ENCODE measurements at regions not wholly inside any gene's neighbourhood (a gene's known extent, or its start where the extent isn't known, plus 50 kb on each side); places are given as distances from the start of the nearest gene placed in this dataset.

GRCh38 chr1:98490099-98490498 is 171.4 kb upstream of the SNX7 start:
- intact Hi-C loops (cut with DNase I), result no loop called here
- DNase-seq, result no peak

DNA sequence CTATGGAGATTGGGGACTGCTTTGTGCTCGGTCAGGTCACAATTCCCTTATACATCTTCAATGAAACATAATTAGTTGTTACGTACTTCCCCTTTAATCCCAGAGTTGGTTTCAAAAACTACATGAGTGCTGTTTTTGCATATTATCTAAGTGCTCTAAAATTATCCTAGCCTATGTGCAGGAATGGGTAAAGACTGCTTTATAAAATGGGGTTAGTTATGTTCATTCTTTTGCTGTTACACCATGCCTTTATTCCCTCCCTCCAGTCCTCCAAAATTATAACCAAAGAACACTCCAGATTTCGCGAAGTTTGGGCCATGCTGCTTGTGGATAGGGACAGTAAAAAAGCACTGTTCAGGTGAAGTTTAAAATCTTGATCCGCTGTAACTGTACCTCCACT is 173.9 kb upstream of the SNX7 start:
- DNase-seq, result no peak
- intact Hi-C loops (cut with DNase I), result no loop called here

- intact Hi-C loops (cut with DNase I), result no loop called here
- no peak for DNase-seq
Observed at GRCh38 chr1:98482611-98483010, 178.9 kb upstream of the SNX7 start.

GRCh38 chr1:98480271-98480670 is 181.2 kb upstream of the SNX7 start:
- intact Hi-C loops (cut with DNase I), result no loop called here
- DNase-seq, result no peak

DNA sequence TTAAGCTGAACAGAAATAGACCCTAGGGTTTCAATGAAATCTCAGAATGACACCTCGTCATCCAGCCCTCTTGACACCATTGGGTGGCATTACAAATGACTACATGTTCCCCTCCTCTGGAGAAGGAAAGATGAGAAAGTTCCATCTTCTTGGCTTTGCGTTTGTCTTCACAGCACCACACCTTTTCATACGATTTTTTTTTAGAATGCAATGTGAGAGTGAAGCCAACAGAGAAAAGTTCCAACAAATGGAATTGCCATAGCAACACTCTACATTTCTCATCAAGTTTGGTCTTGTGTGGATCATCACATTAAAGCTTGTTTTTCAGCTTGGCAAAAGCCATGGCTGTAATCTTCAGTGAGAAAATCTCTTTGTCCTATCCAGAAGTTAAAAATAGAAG is 183.4 kb upstream of the SNX7 start:
- DNase-seq, result no peak
- intact Hi-C loops (cut with DNase I), result no loop called here

DNA sequence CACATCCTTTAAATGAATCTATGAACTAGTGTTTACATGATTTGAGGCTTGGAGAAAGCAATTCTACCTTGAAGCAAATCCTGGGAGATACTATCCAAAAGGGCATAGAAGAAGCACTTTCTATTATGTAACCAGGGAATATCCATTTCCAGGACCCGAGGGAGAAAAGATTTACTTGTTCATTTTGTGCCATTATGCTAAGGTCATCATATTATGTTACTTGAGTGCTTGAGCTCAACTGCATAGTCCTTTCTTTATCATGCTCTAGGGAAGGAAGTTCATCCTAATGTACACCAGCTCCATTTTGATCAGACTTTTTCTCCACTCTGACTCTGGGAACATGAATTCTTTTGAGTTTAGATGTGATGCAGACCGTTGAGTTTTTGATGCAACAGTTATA is 188.6 kb upstream of the SNX7 start:
- intact Hi-C loops (cut with DNase I), result no loop called here
- DNase-seq, result no peak

DNA sequence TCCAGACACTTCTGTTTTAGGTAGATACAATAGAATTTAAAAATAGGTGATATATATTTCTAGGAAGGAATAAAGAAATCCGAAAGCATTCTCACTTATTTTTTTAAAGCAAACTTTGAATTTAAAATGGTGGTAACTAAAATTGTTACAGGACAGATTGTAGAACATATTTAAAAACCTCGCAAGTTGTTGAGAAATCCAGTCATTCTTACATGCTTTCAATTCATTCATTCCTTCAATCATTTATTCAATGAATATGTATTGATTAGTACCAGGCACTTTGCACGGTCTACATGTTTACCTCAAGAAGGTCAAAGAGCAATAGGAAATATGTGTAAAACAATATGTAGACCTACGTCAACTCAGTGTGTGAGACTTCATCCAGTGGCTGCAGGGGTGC is 189.9 kb upstream of the SNX7 start:
- no peak for DNase-seq
- intact Hi-C loops (cut with DNase I), result no loop called here

GRCh38 chr1:98468111-98468717 is 193.3 kb upstream of the SNX7 start:
- intact Hi-C loops (cut with DNase I), result no loop called here
- peak in 3 of 42 donors; percentile 6 to 47 (median 7) for DNase-seq

DNA sequence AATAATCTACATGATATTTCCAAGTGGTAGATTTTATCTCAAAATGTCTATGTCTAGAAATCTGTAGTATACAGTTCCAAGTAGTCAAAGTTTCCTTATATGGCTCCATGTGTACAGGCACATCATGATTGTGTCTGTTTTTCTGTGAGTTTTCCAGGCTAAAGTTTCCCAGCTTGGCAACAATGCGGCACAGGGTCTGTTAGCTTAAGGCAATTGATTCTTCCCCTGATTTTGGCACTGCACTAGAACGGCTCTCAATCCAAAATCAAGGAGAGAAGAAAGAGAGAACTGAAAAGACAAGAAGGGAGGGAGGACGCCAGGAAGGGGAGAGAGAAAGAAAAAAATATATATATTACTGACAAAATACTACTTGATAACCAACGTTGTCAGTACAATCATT is 193.9 kb upstream of the SNX7 start:
- no peak for DNase-seq

GRCh38 chr1:98467122-98467521 is 194.4 kb upstream of the SNX7 start:
- no peak for DNase-seq
- intact Hi-C loops (cut with DNase I), result no loop called here

More for the DNA sequence above, 193.9 kb upstream of the SNX7 start:
- intact Hi-C loops (cut with DNase I), result no loop called here

- no peak for DNase-seq
- intact Hi-C loops (cut with DNase I), result no loop called here
Observed at GRCh38 chr1:98461873-98462385, 199.6 kb upstream of the SNX7 start.

GRCh38 chr1:98460136-98460535 is 201.4 kb upstream of the SNX7 start:
- intact Hi-C loops (cut with DNase I), result no loop called here
- no peak for DNase-seq

- intact Hi-C loops (cut with DNase I), result no loop called here
- DNase-seq, result no peak
Observed at GRCh38 chr1:98459486-98459870, 202.0 kb upstream of the SNX7 start.

DNA sequence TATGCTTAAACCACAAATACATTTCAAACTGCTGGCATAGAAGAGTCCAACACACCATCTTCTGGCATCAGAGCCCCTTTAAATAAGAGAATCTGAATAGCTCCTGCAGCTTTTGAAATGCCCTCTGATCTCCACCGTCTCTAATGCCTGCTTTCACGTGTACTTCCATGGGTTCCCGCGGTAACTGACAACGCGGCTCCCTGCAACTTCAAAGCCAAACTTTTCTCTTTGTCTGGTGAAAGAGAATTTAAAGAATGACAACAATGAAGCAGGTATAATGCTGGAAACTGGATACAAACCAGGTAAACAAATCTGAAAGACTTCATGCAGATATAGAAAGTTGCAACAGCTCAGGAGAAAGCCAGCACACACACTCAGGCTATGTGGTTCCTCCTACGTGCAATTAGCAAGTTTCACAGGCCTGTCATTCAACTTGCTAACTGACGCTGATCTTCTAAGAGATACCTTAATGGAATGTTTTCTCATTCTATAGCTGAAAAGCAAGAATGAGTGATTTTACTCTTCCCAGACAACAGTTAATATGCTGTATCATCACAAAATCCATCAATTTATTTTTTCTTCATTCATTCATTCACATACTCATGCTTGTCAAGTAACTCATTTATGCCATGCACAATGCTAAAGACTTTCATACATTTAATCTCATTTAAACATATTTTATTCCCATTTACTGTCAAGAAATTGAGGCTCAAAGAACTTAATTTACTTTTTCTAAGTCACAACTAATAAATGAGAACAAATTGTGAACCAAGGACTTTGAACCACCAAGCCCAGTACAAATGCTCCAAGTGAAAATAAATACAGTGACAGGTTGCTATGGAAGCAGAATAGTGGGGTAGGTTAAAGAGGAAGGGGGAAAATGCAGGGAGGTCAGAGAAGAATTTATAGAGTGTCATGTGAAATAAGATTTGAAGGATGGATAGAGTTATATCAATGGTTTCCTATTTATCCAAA is 202.7 kb upstream of the SNX7 start:
- intact Hi-C loops (cut with DNase I), result no loop called here
- DNase-seq, result peak in 6 of 42 donors; percentile 4 to 49 (median 16)

GRCh38 chr1:98457248-98457647 is 204.3 kb upstream of the SNX7 start:
- intact Hi-C loops (cut with DNase I), result no loop called here
- DNase-seq, result no peak

GRCh38 chr1:98454666-98455065 is 206.9 kb upstream of the SNX7 start:
- intact Hi-C loops (cut with DNase I), result no loop called here
- no peak for DNase-seq

GRCh38 chr1:98453066-98453465 is 208.5 kb upstream of the SNX7 start:
- intact Hi-C loops (cut with DNase I), result no loop called here
- no peak for DNase-seq

GRCh38 chr1:98452162-98452561 is 209.4 kb upstream of the SNX7 start:
- intact Hi-C loops (cut with DNase I), result no loop called here
- no peak for DNase-seq

GRCh38 chr1:98441281-98441680 is 220.2 kb upstream of the SNX7 start:
- no peak for DNase-seq
- intact Hi-C loops (cut with DNase I), result no loop called here

DNA sequence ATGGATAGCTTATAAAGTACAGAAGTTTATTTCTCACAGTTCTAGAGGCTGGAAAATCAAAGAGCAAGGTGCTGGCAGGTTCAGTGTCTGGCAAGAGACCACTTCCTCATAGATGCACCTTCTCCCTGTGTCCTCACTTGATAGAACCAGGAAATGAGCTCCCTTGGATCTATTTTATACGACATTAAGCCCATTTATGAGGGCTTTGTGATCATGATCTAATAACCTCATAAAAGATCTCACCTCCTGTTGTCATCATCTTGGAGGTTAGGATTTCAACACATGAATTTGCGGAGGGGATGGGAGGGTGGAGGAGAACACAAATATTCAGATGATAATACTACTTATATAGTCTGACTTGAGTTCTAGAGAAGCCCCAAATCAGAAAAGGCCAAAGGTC is 222.1 kb upstream of the SNX7 start:
- no peak for DNase-seq
- intact Hi-C loops (cut with DNase I), result no loop called here

- DNase-seq, result no peak
- intact Hi-C loops (cut with DNase I), result no loop called here
Observed at GRCh38 chr1:98437540-98437939, 224.0 kb upstream of the SNX7 start.

All from head of caudate nucleus (tissue), 42 donors.